HG02623 (cell line): ENCODE measurements at regions not wholly inside any gene's neighbourhood (a gene's known extent, or its start where the extent isn't known, plus 50 kb on each side); places are given as distances from the start of the nearest gene placed in this dataset.
"Not testable (repeated sequence)": the region's sequence is repeated elsewhere in the genome, so short reads cannot be mapped to it uniquely, and the experiment has no call there.

Experiments
- ATAC-seq: cut with Tn5 transposase; IDR thresholded peaks from one replicate; pipeline ENCODE4 v1.9.1; 2021; ENCODE audit warnings: moderate library complexity; ENCODE audit not compliant: unreplicated experiment

- ATAC-seq, result no peak
Observed at GRCh38 chrX:45447331-45447730, 246.7 kb upstream of the DIPK2B start.

GRCh38 chrX:45445745-45446412, 245.2 kb upstream of the DIPK2B start:
- no peak for ATAC-seq

GRCh38 chrX:45437186-45437585, 236.5 kb upstream of the DIPK2B start:
- ATAC-seq, result no peak

GRCh38 chrX:45435481-45435880, 234.8 kb upstream of the DIPK2B start:
- no peak for ATAC-seq

- no peak for ATAC-seq
Observed at GRCh38 chrX:45434231-45434630, 233.6 kb upstream of the DIPK2B start.

GRCh38 chrX:45428831-45429230, 228.2 kb upstream of the DIPK2B start:
- no peak for ATAC-seq

- no peak for ATAC-seq
Observed at GRCh38 chrX:45424326-45424725, 223.7 kb upstream of the DIPK2B start.

GRCh38 chrX:45422216-45422925, 221.7 kb upstream of the DIPK2B start:
- ATAC-seq, result no peak

GRCh38 chrX:45421806-45422205, 221.1 kb upstream of the DIPK2B start:
- ATAC-seq, result no peak

- no peak for ATAC-seq
Observed at GRCh38 chrX:45404206-45404605, 203.5 kb upstream of the DIPK2B start.

GRCh38 chrX:45401923-45402322, 201.2 kb upstream of the DIPK2B start:
- no peak for ATAC-seq

GRCh38 chrX:45400951-45401725, 200.5 kb upstream of the DIPK2B start:
- ATAC-seq, result not testable (repeated sequence)

GRCh38 chrX:45400027-45400779, 199.5 kb upstream of the DIPK2B start:
- no peak for ATAC-seq

GRCh38 chrX:45385757-45386156, 185.1 kb upstream of the DIPK2B start:
- no peak for ATAC-seq

- ATAC-seq, result no peak
Observed at GRCh38 chrX:45381841-45382240, 181.2 kb upstream of the DIPK2B start.

GRCh38 chrX:45381366-45381765, 180.7 kb upstream of the DIPK2B start:
- no peak for ATAC-seq

GRCh38 chrX:45379236-45379635, 178.6 kb upstream of the DIPK2B start:
- no peak for ATAC-seq

- no peak for ATAC-seq
Observed at GRCh38 chrX:45372151-45372550, 171.5 kb upstream of the DIPK2B start.

GRCh38 chrX:45368705-45369104, 168.0 kb upstream of the DIPK2B start:
- no peak for ATAC-seq

GRCh38 chrX:45363596-45363995, 162.9 kb upstream of the DIPK2B start:
- ATAC-seq, result no peak

GRCh38 chrX:45360571-45360970, 159.9 kb upstream of the DIPK2B start:
- ATAC-seq, result no peak
